Neutrophil (primary cell): ENCODE measurements at regions not wholly inside any gene's neighbourhood (a gene's known extent, or its start where the extent isn't known, plus 50 kb on each side); places are given as distances from the start of the nearest gene placed in this dataset.

Source experiments
- H3K27ac ChIP-seq: fragments of 200-600 bp; sonication (generic); 2 replicates; pipeline ENCODE4 v1.5.1; 2016; ENCODE audit warnings: mild to moderate bottlenecking, moderate library complexity
- H3K27me3 ChIP-seq: fragments of 200-600 bp; sonication (generic); 2 replicates; pipeline ENCODE4 v1.6.0; 2016; ENCODE audit warnings: mild to moderate bottlenecking
- H3K36me3 ChIP-seq: fragments of 200-600 bp; sonication (generic); 2 replicates; pipeline ENCODE4 v1.5.1; 2017
- H3K4me1 ChIP-seq, 2 experiments: fragments of 200-600 bp in 1 of 2; sonication (generic) in 1 of 2; 1 replicate in 1 of 2; 2 replicates in 1 of 2; pipeline versions ENCODE4 v1.5.1 to v1.6.1; 2013 to 2016; ENCODE audit warnings: low read depth in 1 of 2, low read length in 1 of 2, mild to moderate bottlenecking in 1 of 2, moderate library complexity in 1 of 2; ENCODE audit not compliant: control insufficient read depth in 1 of 2, insufficient read depth in 1 of 2
- H3K4me3 ChIP-seq, 2 experiments: fragments of 200-600 bp in 1 of 2; sonication (generic) in 1 of 2; 1 replicate in 1 of 2; 2 replicates in 1 of 2; pipeline ENCODE4 v1.5.1; 2013 to 2016; ENCODE audit warnings: low read depth in 1 of 2, low read length in 1 of 2, mild to moderate bottlenecking in 1 of 2, moderate library complexity in 1 of 2
- H3K9me3 ChIP-seq: fragments of 200-600 bp; sonication (generic); 2 replicates; pipeline ENCODE4 v1.5.1; 2016
- TF ChIP-seq, protein P1 (sequence below): fragments of 200-600 bp; sonication (generic); IDR thresholded peaks from 2 replicates; pipeline ENCODE4 v1.5.1; 2016; ENCODE audit warnings: antibody characterized with exemption

DNA sequence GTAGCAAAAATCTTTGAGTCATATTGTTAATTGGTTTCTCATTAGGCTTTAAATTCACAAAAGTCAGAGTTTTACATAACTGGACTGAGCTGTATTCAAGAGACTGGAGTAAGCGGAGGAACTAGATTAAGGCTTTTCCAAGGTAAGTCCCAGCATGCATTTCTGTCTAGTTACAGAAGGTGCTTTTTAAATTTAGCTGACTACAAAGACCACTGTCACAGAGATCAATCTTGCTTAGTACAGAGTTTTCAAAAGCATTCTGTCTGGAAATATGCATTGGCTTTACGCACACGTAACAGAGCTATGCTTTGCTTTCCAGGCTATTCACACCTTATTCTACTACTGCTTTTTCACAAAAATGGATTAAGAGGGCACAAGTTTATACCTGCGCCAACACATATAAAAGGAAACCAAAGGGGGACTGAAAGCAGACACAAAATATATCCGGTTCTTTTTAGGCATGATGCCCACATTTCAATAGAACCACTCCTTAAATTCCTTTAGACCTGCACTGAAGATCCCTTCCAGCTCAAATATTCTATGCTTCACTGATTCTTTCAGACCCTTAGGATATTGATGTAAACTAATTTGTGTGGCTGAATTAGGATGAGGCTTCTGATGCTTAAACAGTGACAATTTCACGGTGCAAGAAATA is 560.7 kb upstream of the CRIM1 start:
- TF ChIP-seq, protein P1, sequence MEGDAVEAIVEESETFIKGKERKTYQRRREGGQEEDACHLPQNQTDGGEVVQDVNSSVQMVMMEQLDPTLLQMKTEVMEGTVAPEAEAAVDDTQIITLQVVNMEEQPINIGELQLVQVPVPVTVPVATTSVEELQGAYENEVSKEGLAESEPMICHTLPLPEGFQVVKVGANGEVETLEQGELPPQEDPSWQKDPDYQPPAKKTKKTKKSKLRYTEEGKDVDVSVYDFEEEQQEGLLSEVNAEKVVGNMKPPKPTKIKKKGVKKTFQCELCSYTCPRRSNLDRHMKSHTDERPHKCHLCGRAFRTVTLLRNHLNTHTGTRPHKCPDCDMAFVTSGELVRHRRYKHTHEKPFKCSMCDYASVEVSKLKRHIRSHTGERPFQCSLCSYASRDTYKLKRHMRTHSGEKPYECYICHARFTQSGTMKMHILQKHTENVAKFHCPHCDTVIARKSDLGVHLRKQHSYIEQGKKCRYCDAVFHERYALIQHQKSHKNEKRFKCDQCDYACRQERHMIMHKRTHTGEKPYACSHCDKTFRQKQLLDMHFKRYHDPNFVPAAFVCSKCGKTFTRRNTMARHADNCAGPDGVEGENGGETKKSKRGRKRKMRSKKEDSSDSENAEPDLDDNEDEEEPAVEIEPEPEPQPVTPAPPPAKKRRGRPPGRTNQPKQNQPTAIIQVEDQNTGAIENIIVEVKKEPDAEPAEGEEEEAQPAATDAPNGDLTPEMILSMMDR = no peak
- H3K27ac ChIP-seq = no peak overlapping the region

DNA sequence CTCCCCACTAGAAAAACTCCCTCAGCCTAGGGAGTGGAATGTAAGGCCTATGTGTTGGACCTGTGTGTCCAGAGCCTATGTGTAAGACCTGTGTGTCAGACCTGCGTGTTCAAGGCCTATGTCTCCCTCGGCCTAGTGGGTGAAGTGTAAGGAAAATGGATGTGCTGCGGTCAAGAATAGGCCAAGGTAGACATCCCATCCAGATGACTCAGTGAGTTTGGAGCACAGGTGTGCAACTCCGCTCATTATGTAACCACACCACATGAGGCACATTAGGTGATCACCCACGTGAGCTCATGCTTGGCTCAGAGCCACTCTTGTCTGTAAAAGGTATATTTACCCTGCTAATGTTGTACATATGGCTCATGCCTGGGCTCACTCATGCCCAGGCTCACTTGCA is 565.3 kb upstream of the CRIM1 start:
- TF ChIP-seq, protein P1 = no peak
- Histone ChIP-seq H3K36me3 (no peaks in the 10 kb centered on the region), H3K4me1 (no peaks in the 10 kb centered on the region), H3K4me3 (no peak overlapping the region), H3K27ac (no peak overlapping the region), H3K27me3 (no peaks in the 10 kb centered on the region), H3K9me3 (no peaks in the 10 kb centered on the region)

More for the DNA sequence above, 560.7 kb upstream of the CRIM1 start:
- Histone ChIP-seq H3K36me3 (no peaks in the 10 kb centered on the region), H3K27me3 (no peaks in the 10 kb centered on the region), H3K9me3 (no peaks in the 10 kb centered on the region), H3K4me3 (no peak overlapping the region), H3K4me1 (no peaks in the 10 kb centered on the region)

DNA sequence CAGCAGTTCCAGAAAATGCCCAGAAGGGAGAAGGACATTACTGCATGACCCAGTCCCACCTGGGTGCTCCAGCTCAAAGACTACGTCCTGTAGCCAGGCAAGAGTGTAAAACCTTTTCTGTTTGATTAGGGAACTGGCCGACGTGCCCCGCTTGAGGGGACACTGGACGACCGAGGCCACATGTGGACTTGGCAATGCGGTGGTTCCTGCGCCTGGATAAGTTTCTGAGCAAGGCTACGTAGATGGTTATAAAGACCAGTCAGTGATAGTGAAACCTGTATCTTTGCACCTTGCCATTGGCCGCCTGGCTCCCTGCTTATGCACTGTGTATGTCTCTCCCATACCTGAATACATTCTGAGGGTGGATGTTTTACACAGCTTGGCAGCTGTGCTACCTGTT is 567.0 kb upstream of the CRIM1 start:
- Histone ChIP-seq H3K4me1 (no peaks in the 10 kb centered on the region), H3K36me3 (no peaks in the 10 kb centered on the region), H3K27me3 (no peaks in the 10 kb centered on the region), H3K27ac (no peak overlapping the region), H3K4me3 (no peak overlapping the region), H3K9me3 (no peaks in the 10 kb centered on the region)
- TF ChIP-seq, protein P1 = no peak

DNA sequence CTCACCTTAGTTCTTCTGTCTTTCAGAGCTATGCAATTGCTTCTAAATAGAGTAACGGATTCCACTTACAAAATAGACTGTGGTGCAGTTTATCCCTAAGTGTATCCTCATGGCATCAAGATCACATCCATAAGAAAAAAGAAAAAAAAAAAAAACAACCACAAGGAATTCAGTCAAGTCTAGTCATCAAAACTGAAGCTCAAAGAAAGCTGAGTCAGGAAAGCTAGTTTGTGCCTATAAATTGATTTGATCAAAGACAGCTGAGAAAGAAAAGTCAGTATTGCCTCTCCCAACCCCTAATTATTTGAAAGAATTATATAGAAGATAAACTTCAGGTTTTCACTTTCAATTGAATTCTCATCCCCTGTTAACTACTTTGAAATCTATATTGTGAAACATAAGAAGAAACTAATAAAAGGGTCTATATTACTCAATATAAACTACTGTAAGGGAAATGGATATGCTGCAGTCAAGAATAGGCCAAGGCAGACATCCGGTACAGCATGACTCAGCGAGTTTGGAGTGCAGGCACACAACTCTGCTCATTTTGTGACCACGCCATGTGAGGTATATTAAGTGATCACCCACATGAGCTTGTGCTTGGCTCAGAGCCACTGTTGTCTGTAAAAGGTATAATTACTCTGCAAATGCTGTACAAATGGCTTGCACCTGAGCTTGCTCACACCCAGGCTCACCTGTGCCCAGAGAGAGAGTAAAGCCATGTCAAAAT is 568.1 kb upstream of the CRIM1 start:
- Histone ChIP-seq H3K9me3 (no peaks in the 10 kb centered on the region), H3K27me3 (no peaks in the 10 kb centered on the region), H3K4me3 (no peak overlapping the region), H3K36me3 (no peaks in the 10 kb centered on the region), H3K27ac (no peak overlapping the region), H3K4me1 (no peaks in the 10 kb centered on the region)
- TF ChIP-seq, protein P1 = no peak

DNA sequence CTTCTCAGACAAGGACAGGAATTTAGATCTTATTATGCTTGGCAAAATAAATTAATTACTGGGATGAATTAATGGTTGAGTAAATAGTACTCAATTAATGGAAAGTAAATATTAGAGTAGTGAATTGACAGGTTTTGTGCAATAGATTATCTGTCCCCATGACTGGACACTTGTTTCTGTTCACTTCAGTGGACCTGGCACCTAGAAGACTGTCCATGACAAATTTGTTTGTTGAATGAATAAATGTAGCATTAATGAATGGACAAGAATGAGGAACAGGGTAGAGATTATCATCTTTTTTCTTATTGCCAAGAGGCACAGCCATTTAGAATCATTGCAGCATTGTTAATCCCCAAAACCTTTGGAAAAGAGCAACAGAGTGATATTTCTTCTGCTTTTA is 570.0 kb upstream of the CRIM1 start:
- Histone ChIP-seq H3K9me3 (no peaks in the 10 kb centered on the region), H3K27me3 (no peaks in the 10 kb centered on the region), H3K36me3 (no peaks in the 10 kb centered on the region), H3K27ac (no peak overlapping the region), H3K4me1 (no peaks in the 10 kb centered on the region), H3K4me3 (no peak overlapping the region)
- TF ChIP-seq, protein P1 = no peak
